ENCODE measurements at regions not wholly inside any gene's neighbourhood (a gene's known extent, or its start where the extent isn't known, plus 50 kb on each side); places are given as distances from the start of the nearest gene placed in this dataset.

DNA sequence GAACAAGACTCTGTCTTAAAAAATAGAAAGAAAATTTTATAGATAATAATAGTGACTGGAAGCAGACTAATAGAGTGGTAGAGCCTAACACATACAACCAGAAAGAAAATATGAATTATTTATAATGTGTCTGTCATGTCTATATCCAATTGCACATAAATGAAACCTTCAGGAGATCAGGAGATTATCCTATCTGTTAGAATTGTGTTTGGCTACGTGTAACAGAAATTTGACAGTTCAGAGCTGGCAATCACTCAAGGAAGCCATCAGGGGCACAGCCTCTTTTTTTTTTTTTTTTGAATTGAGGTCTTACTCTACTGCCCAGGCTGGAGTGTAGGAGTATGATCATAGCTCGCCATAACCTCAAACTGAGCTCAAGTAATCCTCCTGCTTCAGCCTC, 157.2 kb downstream of the TGFB2 start:
- no peak for TF ChIP-seq EZH2 (IDR thresholded peaks at IDR 0.05)
- no peak for TF ChIP-seq POLR2AphosphoS5 (IDR thresholded peaks at IDR 0.05; ENCODE audit: borderline replicate concordance, low read depth, low read length)
